Kidney epithelial cell (primary cell): ENCODE measurements at regions not wholly inside any gene's neighbourhood (a gene's known extent, or its start where the extent isn't known, plus 50 kb on each side); places are given as distances from the start of the nearest gene placed in this dataset.

Source experiments
- DNase-seq: peaks from one replicate; pipeline ENCODE4 v3.0.0-alpha.2; 2010; ENCODE audit warnings: low read depth
- H3K27me3 ChIP-seq: 2 replicates; pipeline ENCODE4 v1.6.0; 2011; ENCODE audit warnings: low read length; ENCODE audit not compliant: control insufficient read depth, insufficient read depth
- H3K36me3 ChIP-seq: 2 replicates; pipeline ENCODE4 v1.5.1; 2011; ENCODE audit warnings: low read length; ENCODE audit not compliant: control insufficient read depth, insufficient read depth
- H3K4me3 ChIP-seq: 2 replicates; pipeline ENCODE4 v1.5.1; 2011; ENCODE audit warnings: low read depth, mild to moderate bottlenecking, control low read depth, low read length
- TF ChIP-seq, protein P1 (sequence below): IDR thresholded peaks from 2 replicates; pipeline ENCODE4 v1.5.1; 2011; ENCODE audit warnings: mild to moderate bottlenecking, moderate library complexity, low read length, control low read depth, inconsistent platforms; ENCODE audit not compliant: insufficient read depth, poor library complexity, severe bottlenecking

DNA sequence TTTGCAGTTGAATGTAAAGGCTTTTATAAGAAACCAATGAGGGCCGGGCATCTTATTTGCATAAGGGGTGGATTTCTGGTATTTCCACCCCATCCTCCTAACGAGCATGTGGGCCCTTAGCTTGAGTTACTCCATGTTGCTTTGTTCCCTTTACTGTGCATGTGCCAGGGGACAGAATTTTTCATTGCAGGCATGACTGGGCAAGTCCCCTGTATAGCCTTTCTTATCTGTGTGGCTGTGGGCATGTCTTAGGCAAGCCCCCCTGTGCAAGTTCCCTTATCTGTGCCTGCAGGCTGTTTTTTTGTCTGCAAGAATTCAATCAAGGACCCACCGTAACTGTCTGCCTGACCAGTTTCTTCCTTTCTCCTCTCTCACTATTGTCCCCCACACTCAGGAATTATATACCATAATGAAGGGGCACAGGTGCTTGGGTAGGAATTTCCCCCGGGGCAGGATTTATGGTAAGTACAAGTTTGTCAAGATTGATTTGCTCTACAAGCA, 152.2 kb upstream of the CNOT2 start:
- Histone ChIP-seq H3K4me3 (no peak overlapping the region), H3K36me3 (no peaks in the 10 kb centered on the region), H3K27me3 (no peaks in the 10 kb centered on the region)
- TF ChIP-seq, protein P1, sequence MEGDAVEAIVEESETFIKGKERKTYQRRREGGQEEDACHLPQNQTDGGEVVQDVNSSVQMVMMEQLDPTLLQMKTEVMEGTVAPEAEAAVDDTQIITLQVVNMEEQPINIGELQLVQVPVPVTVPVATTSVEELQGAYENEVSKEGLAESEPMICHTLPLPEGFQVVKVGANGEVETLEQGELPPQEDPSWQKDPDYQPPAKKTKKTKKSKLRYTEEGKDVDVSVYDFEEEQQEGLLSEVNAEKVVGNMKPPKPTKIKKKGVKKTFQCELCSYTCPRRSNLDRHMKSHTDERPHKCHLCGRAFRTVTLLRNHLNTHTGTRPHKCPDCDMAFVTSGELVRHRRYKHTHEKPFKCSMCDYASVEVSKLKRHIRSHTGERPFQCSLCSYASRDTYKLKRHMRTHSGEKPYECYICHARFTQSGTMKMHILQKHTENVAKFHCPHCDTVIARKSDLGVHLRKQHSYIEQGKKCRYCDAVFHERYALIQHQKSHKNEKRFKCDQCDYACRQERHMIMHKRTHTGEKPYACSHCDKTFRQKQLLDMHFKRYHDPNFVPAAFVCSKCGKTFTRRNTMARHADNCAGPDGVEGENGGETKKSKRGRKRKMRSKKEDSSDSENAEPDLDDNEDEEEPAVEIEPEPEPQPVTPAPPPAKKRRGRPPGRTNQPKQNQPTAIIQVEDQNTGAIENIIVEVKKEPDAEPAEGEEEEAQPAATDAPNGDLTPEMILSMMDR: no peak
- DNase-seq: no peak

DNA sequence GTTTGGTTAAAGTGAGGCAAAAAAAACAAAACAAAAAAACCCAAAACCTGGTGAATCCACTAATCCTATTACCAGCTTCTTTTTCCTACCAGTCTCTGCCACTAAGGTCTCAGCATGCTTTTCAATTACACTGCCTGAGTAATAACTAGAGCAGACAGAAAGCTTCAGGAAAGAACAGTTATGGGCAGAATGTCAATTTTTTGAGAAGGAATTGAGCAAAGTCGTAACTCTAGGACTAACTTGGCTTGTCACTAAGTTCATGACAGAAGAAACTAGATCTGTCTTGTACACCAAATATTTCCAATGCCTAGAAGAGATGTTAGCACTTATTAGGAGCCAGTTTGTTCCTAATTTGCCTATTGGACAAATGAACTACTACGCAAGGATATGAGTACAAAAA, 148.8 kb upstream of the CNOT2 start:
- Histone ChIP-seq H3K27me3 (no peaks in the 10 kb centered on the region), H3K36me3 (no peaks in the 10 kb centered on the region), H3K4me3 (no peak overlapping the region)
- DNase-seq: no peak
- TF ChIP-seq, protein P1: no peak

DNA sequence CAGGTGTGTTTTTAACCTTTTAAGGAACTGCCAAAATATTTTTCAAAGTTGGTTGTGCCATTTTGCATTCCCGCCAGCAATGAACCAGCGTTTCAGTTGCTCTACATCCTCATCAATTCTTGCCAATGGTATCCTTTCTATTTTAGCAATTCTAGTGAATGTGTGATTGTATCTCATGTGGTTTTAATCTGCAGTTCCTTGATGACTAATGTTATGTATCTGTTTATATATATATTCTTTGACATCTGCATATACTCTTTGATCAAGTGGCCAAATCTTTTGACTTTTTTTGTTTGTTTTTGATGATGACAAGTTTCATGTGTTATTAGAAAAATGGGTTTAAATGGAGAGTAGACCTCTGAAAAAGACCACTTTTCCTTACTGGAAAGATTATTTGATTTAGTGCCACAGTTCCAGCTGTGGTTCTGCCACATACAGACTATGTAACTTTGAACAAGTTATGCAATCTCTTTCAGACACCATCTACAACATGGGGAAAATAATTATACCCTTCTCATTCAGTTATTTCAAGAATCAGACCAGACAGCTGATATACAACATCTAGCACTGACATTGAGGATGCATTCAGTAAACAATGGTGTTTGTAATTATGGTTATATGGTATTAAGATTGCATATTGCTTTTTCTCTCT, 146.3 kb upstream of the CNOT2 start:
- DNase-seq: no peak
- Histone ChIP-seq H3K4me3 (no peak overlapping the region), H3K27me3 (no peaks in the 10 kb centered on the region), H3K36me3 (no peaks in the 10 kb centered on the region)
- TF ChIP-seq, protein P1: no peak

DNA sequence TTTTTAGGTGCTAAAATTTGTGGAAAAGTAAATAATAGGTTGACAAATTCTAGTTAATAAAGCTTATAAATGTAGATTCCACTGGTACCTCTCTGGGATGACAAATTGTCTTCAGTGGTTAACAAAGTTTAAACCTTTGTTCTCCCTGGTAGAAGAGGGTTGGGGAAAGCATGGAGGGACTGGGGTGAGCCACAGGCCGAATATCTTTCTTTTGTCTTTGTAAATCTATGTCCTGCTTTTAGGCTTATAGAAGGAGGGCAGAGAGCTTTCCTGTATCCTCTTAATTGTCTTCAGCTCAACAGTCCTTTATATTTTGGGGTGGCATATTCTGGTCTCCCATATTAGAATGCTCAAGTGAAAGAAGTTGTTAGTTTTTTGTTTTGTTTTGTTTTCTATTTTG, 142.2 kb upstream of the CNOT2 start:
- DNase-seq: no peak
- H3K36me3 ChIP-seq: no peaks in the 10 kb centered on the region
- H3K4me3 ChIP-seq: no peak overlapping the region
- no peaks in the 10 kb centered on the region for H3K27me3 ChIP-seq
- TF ChIP-seq, protein P1: no peak

DNA sequence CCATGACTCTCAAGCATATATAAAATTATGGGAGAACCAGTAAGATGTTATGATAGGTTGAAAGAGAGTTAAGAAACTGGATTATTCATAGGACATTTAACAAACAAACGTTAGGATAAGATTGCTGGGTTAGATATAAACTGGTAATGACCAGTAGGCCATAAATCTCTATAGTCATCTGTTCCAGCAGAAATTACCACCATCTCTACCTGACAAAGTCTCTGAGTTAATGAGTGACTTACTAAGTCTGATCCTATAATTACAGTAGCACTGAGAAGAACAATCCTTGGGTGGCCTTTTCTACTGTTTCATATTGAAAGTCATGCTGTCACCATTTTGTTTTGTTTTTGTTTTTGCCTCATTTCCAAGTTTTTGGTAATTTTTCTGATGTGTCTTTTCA, 136.9 kb upstream of the CNOT2 start:
- Histone ChIP-seq H3K36me3 (no peaks in the 10 kb centered on the region), H3K4me3 (no peak overlapping the region), H3K27me3 (no peaks in the 10 kb centered on the region)
- TF ChIP-seq, protein P1: no peak
- no peak for DNase-seq

DNA sequence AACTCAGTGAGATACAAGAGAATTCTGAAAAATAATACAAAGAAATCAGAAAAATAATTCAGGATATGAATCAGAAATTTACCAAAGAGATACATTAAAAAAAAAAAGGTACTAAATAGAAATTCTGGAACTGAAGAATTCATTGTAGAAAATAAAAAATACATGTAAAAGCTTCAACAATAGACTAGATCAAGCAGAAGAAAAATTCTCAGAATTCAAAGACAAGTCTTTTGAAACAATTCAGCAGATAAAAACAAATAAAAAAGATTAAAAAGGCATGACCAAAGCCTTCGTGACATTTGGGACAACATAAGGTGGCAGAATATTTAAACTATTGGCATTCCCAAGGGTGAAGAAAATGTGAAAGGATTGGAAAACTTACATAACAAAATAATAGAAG, 133.1 kb upstream of the CNOT2 start:
- H3K27me3 ChIP-seq: no peaks in the 10 kb centered on the region
- no peak overlapping the region for H3K4me3 ChIP-seq
- DNase-seq: no peak
- no peaks in the 10 kb centered on the region for H3K36me3 ChIP-seq
- TF ChIP-seq, protein P1: no peak
